ENCODE measurements at regions not wholly inside any gene's neighbourhood (a gene's known extent, or its start where the extent isn't known, plus 50 kb on each side); places are given as distances from the start of the nearest gene placed in this dataset.

- TF ChIP-seq BHLHE40 (IDR thresholded peaks at IDR 0.05; ENCODE audit: borderline replicate concordance), result no peak
- TF ChIP-seq ELF4 (IDR thresholded peaks at IDR 0.05), result no peak
- no peak for TF ChIP-seq TARDBP (IDR thresholded peaks at IDR 0.05)
- no peak for TF ChIP-seq ARNT (IDR thresholded peaks at IDR 0.05)
- TF ChIP-seq SUZ12 (IDR thresholded peaks at IDR 0.05), result no peak
Observed at GRCh38 chr12:123035841-123036240, 55.4 kb downstream of the ARL6IP4 start.

Measured in HEK293T (cell line).